ENCODE measurements at regions not wholly inside any gene's neighbourhood (a gene's known extent, or its start where the extent isn't known, plus 50 kb on each side); places are given as distances from the start of the nearest gene placed in this dataset.

GRCh38 chr5:125530833-125531615, 784.6 kb upstream of the ZNF608 start:
- no peaks in the 10 kb centered on the region for H3K36me3 ChIP-seq (ENCODE audit: control insufficient read depth in 2 of 2, insufficient read depth in 2 of 2, low read length in 1 of 2)
- no peak overlapping the region for H3K4me3 ChIP-seq (ENCODE audit: low read depth in 1 of 2, low read length in 2 of 2)
- 67 to 81% methylated on average over 5 of the region's 5 CpGs for WGBS, 2 donors
- H3K27me3 ChIP-seq (ENCODE audit: control insufficient read depth in 1 of 2, insufficient read depth in 2 of 2, low read length in 2 of 2), result no peaks in the 10 kb centered on the region
- no peak overlapping the region for H3K27ac ChIP-seq (ENCODE audit: low read depth in 2 of 2, low read length in 1 of 2)
- no peaks in the 10 kb centered on the region for H3K4me1 ChIP-seq (ENCODE audit: control insufficient read depth in 2 of 2, insufficient read depth in 2 of 2, low read length in 1 of 2)
- no peaks in the 10 kb centered on the region for H3K9me3 ChIP-seq (ENCODE audit: control insufficient read depth in 2 of 2, insufficient read depth in 1 of 2, low read depth in 1 of 2, low read length in 1 of 2)

- no peaks in the 10 kb centered on the region for H3K36me3 ChIP-seq (ENCODE audit: control insufficient read depth in 2 of 2, insufficient read depth in 2 of 2, low read length in 1 of 2)
- no peak overlapping the region for H3K27ac ChIP-seq (ENCODE audit: low read depth in 2 of 2, low read length in 1 of 2)
- no peaks in the 10 kb centered on the region for H3K27me3 ChIP-seq (ENCODE audit: control insufficient read depth in 1 of 2, insufficient read depth in 2 of 2, low read length in 2 of 2)
- H3K9me3 ChIP-seq (ENCODE audit: control insufficient read depth in 2 of 2, insufficient read depth in 1 of 2, low read depth in 1 of 2, low read length in 1 of 2), result peaks cover 0 to 1% of the 10 kb centered on the region in 2 donors
- no peaks in the 10 kb centered on the region for H3K4me1 ChIP-seq (ENCODE audit: control insufficient read depth in 2 of 2, insufficient read depth in 2 of 2, low read length in 1 of 2)
- H3K4me3 ChIP-seq (ENCODE audit: low read depth in 1 of 2, low read length in 2 of 2), result no peak overlapping the region
Measured at GRCh38 chr5:125536095-125536494, 789.7 kb upstream of the ZNF608 start.

GRCh38 chr5:125536582-125536981, 790.1 kb upstream of the ZNF608 start:
- WGBS, 2 donors, result 27 to 38% methylated on average over 1 of the region's 1 CpG
- Histone ChIP-seq H3K36me3 (ENCODE audit: control insufficient read depth in 2 of 2, insufficient read depth in 2 of 2, low read length in 1 of 2) (no peaks in the 10 kb centered on the region), H3K27ac (ENCODE audit: low read depth in 2 of 2, low read length in 1 of 2) (no peak overlapping the region), H3K9me3 (ENCODE audit: control insufficient read depth in 2 of 2, insufficient read depth in 1 of 2, low read depth in 1 of 2, low read length in 1 of 2) (peaks cover 0 to 3% of the 10 kb centered on the region in 2 donors), H3K4me3 (ENCODE audit: low read depth in 1 of 2, low read length in 2 of 2) (no peak overlapping the region), H3K27me3 (ENCODE audit: control insufficient read depth in 1 of 2, insufficient read depth in 2 of 2, low read length in 2 of 2) (no peaks in the 10 kb centered on the region), H3K4me1 (ENCODE audit: control insufficient read depth in 2 of 2, insufficient read depth in 2 of 2, low read length in 1 of 2) (no peaks in the 10 kb centered on the region)

GRCh38 chr5:125537661-125538060, 791.2 kb upstream of the ZNF608 start:
- Histone ChIP-seq H3K27me3 (ENCODE audit: control insufficient read depth in 1 of 2, insufficient read depth in 2 of 2, low read length in 2 of 2) (no peaks in the 10 kb centered on the region), H3K9me3 (ENCODE audit: control insufficient read depth in 2 of 2, insufficient read depth in 1 of 2, low read depth in 1 of 2, low read length in 1 of 2) (peaks cover 0 to 3% of the 10 kb centered on the region in 2 donors), H3K4me3 (ENCODE audit: low read depth in 1 of 2, low read length in 2 of 2) (no peak overlapping the region), H3K27ac (ENCODE audit: low read depth in 2 of 2, low read length in 1 of 2) (no peak overlapping the region), H3K4me1 (ENCODE audit: control insufficient read depth in 2 of 2, insufficient read depth in 2 of 2, low read length in 1 of 2) (no peaks in the 10 kb centered on the region), H3K36me3 (ENCODE audit: control insufficient read depth in 2 of 2, insufficient read depth in 2 of 2, low read length in 1 of 2) (no peaks in the 10 kb centered on the region)
- 89 to 93% methylated on average over 2 of the region's 2 CpGs for WGBS, 2 donors

GRCh38 chr5:125538469-125538868, 792.0 kb upstream of the ZNF608 start:
- peaks cover 0 to 3% of the 10 kb centered on the region in 2 donors for H3K9me3 ChIP-seq (ENCODE audit: control insufficient read depth in 2 of 2, insufficient read depth in 1 of 2, low read depth in 1 of 2, low read length in 1 of 2)
- 81 to 85% methylated on average over 2 of the region's 2 CpGs for WGBS, 2 donors

GRCh38 chr5:125541085-125541484, 794.6 kb upstream of the ZNF608 start:
- H3K4me3 ChIP-seq (ENCODE audit: low read depth in 1 of 2, low read length in 2 of 2), result no peak overlapping the region
- 97 to 98% methylated on average over 2 of the region's 2 CpGs for WGBS, 2 donors
- H3K9me3 ChIP-seq (ENCODE audit: control insufficient read depth in 2 of 2, insufficient read depth in 1 of 2, low read depth in 1 of 2, low read length in 1 of 2), result peaks cover 0 to 3% of the 10 kb centered on the region in 2 donors
- H3K36me3 ChIP-seq (ENCODE audit: control insufficient read depth in 2 of 2, insufficient read depth in 2 of 2, low read length in 1 of 2), result no peaks in the 10 kb centered on the region
- H3K4me1 ChIP-seq (ENCODE audit: control insufficient read depth in 2 of 2, insufficient read depth in 2 of 2, low read length in 1 of 2), result no peaks in the 10 kb centered on the region
- H3K27me3 ChIP-seq (ENCODE audit: control insufficient read depth in 1 of 2, insufficient read depth in 2 of 2, low read length in 2 of 2), result no peaks in the 10 kb centered on the region
- H3K27ac ChIP-seq (ENCODE audit: low read depth in 2 of 2, low read length in 1 of 2), result no peak overlapping the region

More at GRCh38 chr5:125538469-125538868, 792.0 kb upstream of the ZNF608 start:
- H3K36me3 ChIP-seq (ENCODE audit: control insufficient read depth in 2 of 2, insufficient read depth in 2 of 2, low read length in 1 of 2), result no peaks in the 10 kb centered on the region
- no peaks in the 10 kb centered on the region for H3K27me3 ChIP-seq (ENCODE audit: control insufficient read depth in 1 of 2, insufficient read depth in 2 of 2, low read length in 2 of 2)
- no peak overlapping the region for H3K27ac ChIP-seq (ENCODE audit: low read depth in 2 of 2, low read length in 1 of 2)
- H3K4me3 ChIP-seq (ENCODE audit: low read depth in 1 of 2, low read length in 2 of 2), result no peak overlapping the region
- no peaks in the 10 kb centered on the region for H3K4me1 ChIP-seq (ENCODE audit: control insufficient read depth in 2 of 2, insufficient read depth in 2 of 2, low read length in 1 of 2)

- Histone ChIP-seq H3K27ac (ENCODE audit: low read depth in 2 of 2, low read length in 1 of 2) (no peak overlapping the region), H3K36me3 (ENCODE audit: control insufficient read depth in 2 of 2, insufficient read depth in 2 of 2, low read length in 1 of 2) (no peaks in the 10 kb centered on the region), H3K9me3 (ENCODE audit: control insufficient read depth in 2 of 2, insufficient read depth in 1 of 2, low read depth in 1 of 2, low read length in 1 of 2) (no peaks in the 10 kb centered on the region), H3K27me3 (ENCODE audit: control insufficient read depth in 1 of 2, insufficient read depth in 2 of 2, low read length in 2 of 2) (no peaks in the 10 kb centered on the region), H3K4me1 (ENCODE audit: control insufficient read depth in 2 of 2, insufficient read depth in 2 of 2, low read length in 1 of 2) (peaks cover 0 to 3% of the 10 kb centered on the region in 2 donors), H3K4me3 (ENCODE audit: low read depth in 1 of 2, low read length in 2 of 2) (no peak overlapping the region)
- WGBS, 2 donors, result 14 to 28% methylated on average over 2 of the region's 2 CpGs
Measured at GRCh38 chr5:125549322-125549911, 803.0 kb upstream of the ZNF608 start.

GRCh38 chr5:125550274-125550673, 803.8 kb upstream of the ZNF608 start:
- H3K9me3 ChIP-seq (ENCODE audit: control insufficient read depth in 2 of 2, insufficient read depth in 1 of 2, low read depth in 1 of 2, low read length in 1 of 2), result no peaks in the 10 kb centered on the region
- H3K27ac ChIP-seq (ENCODE audit: low read depth in 2 of 2, low read length in 1 of 2), result no peak overlapping the region
- H3K36me3 ChIP-seq (ENCODE audit: control insufficient read depth in 2 of 2, insufficient read depth in 2 of 2, low read length in 1 of 2), result no peaks in the 10 kb centered on the region
- peaks cover 0 to 3% of the 10 kb centered on the region in 2 donors for H3K4me1 ChIP-seq (ENCODE audit: control insufficient read depth in 2 of 2, insufficient read depth in 2 of 2, low read length in 1 of 2)
- 4 to 15% methylated on average over 2 of the region's 2 CpGs for WGBS, 2 donors
- H3K27me3 ChIP-seq (ENCODE audit: control insufficient read depth in 1 of 2, insufficient read depth in 2 of 2, low read length in 2 of 2), result no peaks in the 10 kb centered on the region
- H3K4me3 ChIP-seq (ENCODE audit: low read depth in 1 of 2, low read length in 2 of 2), result no peak overlapping the region

- Histone ChIP-seq H3K4me3 (ENCODE audit: low read depth in 1 of 2, low read length in 2 of 2) (no peak overlapping the region), H3K27ac (ENCODE audit: low read depth in 2 of 2, low read length in 1 of 2) (no peak overlapping the region)
Measured at GRCh38 chr5:125551246-125551645, 804.8 kb upstream of the ZNF608 start.

GRCh38 chr5:125551797-125552196, 805.4 kb upstream of the ZNF608 start:
- Histone ChIP-seq H3K27ac (ENCODE audit: low read depth in 2 of 2, low read length in 1 of 2) (no peak overlapping the region), H3K36me3 (ENCODE audit: control insufficient read depth in 2 of 2, insufficient read depth in 2 of 2, low read length in 1 of 2) (no peaks in the 10 kb centered on the region)
- WGBS, 2 donors, result 90% methylated on average over 4 of the region's 4 CpGs

More at GRCh38 chr5:125551246-125551645, 804.8 kb upstream of the ZNF608 start:
- Histone ChIP-seq H3K36me3 (ENCODE audit: control insufficient read depth in 2 of 2, insufficient read depth in 2 of 2, low read length in 1 of 2) (no peaks in the 10 kb centered on the region), H3K4me1 (ENCODE audit: control insufficient read depth in 2 of 2, insufficient read depth in 2 of 2, low read length in 1 of 2) (peaks cover 0 to 3% of the 10 kb centered on the region in 2 donors), H3K9me3 (ENCODE audit: control insufficient read depth in 2 of 2, insufficient read depth in 1 of 2, low read depth in 1 of 2, low read length in 1 of 2) (no peaks in the 10 kb centered on the region), H3K27me3 (ENCODE audit: control insufficient read depth in 1 of 2, insufficient read depth in 2 of 2, low read length in 2 of 2) (no peaks in the 10 kb centered on the region)

More at GRCh38 chr5:125551797-125552196, 805.4 kb upstream of the ZNF608 start:
- H3K9me3 ChIP-seq (ENCODE audit: control insufficient read depth in 2 of 2, insufficient read depth in 1 of 2, low read depth in 1 of 2, low read length in 1 of 2), result no peaks in the 10 kb centered on the region
- no peak overlapping the region for H3K4me3 ChIP-seq (ENCODE audit: low read depth in 1 of 2, low read length in 2 of 2)
- peaks cover 0 to 3% of the 10 kb centered on the region in 2 donors for H3K4me1 ChIP-seq (ENCODE audit: control insufficient read depth in 2 of 2, insufficient read depth in 2 of 2, low read length in 1 of 2)
- H3K27me3 ChIP-seq (ENCODE audit: control insufficient read depth in 1 of 2, insufficient read depth in 2 of 2, low read length in 2 of 2), result no peaks in the 10 kb centered on the region

Measured in esophagus (tissue), 2 donors.